ENCODE measurements at regions not wholly inside any gene's neighbourhood (a gene's known extent, or its start where the extent isn't known, plus 50 kb on each side); places are given as distances from the start of the nearest gene placed in this dataset.

GRCh38 chr9:81268048-81268447 is 421.3 kb downstream of the TLE1 start:
- Histone ChIP-seq H3K4me1 (ENCODE audit: control insufficient read depth, low read depth, low read length) (no peaks in the 10 kb centered on the region), H3K27me3 (ENCODE audit: control insufficient read depth, insufficient read depth, low read length) (no peaks in the 10 kb centered on the region), H3K9me3 (ENCODE audit: control insufficient read depth, low read depth, low read length) (no peaks in the 10 kb centered on the region), H3K9ac (ENCODE audit: low read length) (no peak overlapping the region), H3K27ac (ENCODE audit: low read length) (no peak overlapping the region), H3K36me3 (ENCODE audit: control insufficient read depth, low read depth, low read length) (no peaks in the 10 kb centered on the region), H3K4me3 (ENCODE audit: low read length) (no peak overlapping the region)

GRCh38 chr9:81266674-81267073 is 422.7 kb downstream of the TLE1 start:
- Histone ChIP-seq H3K27ac (ENCODE audit: low read length) (no peak overlapping the region), H3K4me3 (ENCODE audit: low read length) (no peak overlapping the region), H3K27me3 (ENCODE audit: control insufficient read depth, insufficient read depth, low read length) (no peaks in the 10 kb centered on the region), H3K4me1 (ENCODE audit: control insufficient read depth, low read depth, low read length) (no peaks in the 10 kb centered on the region), H3K9ac (ENCODE audit: low read length) (no peak overlapping the region), H3K36me3 (ENCODE audit: control insufficient read depth, low read depth, low read length) (no peaks in the 10 kb centered on the region), H3K9me3 (ENCODE audit: control insufficient read depth, low read depth, low read length) (peaks cover 3% of the 10 kb centered on the region)

GRCh38 chr9:81266086-81266485 is 423.3 kb downstream of the TLE1 start:
- no peak overlapping the region for H3K27ac ChIP-seq (ENCODE audit: low read length)
- H3K36me3 ChIP-seq (ENCODE audit: control insufficient read depth, low read depth, low read length), result no peaks in the 10 kb centered on the region
- H3K4me1 ChIP-seq (ENCODE audit: control insufficient read depth, low read depth, low read length), result no peaks in the 10 kb centered on the region
- no peak overlapping the region for H3K4me3 ChIP-seq (ENCODE audit: low read length)
- H3K9me3 ChIP-seq (ENCODE audit: control insufficient read depth, low read depth, low read length), result peaks cover 3% of the 10 kb centered on the region
- H3K9ac ChIP-seq (ENCODE audit: low read length), result no peak overlapping the region
- H3K27me3 ChIP-seq (ENCODE audit: control insufficient read depth, insufficient read depth, low read length), result no peaks in the 10 kb centered on the region

- no peaks in the 10 kb centered on the region for H3K4me1 ChIP-seq (ENCODE audit: control insufficient read depth, low read depth, low read length)
- no peaks in the 10 kb centered on the region for H3K27me3 ChIP-seq (ENCODE audit: control insufficient read depth, insufficient read depth, low read length)
- H3K36me3 ChIP-seq (ENCODE audit: control insufficient read depth, low read depth, low read length), result no peaks in the 10 kb centered on the region
- no peak overlapping the region for H3K9ac ChIP-seq (ENCODE audit: low read length)
- H3K4me3 ChIP-seq (ENCODE audit: low read length), result no peak overlapping the region
- H3K9me3 ChIP-seq (ENCODE audit: control insufficient read depth, low read depth, low read length), result peaks cover 3% of the 10 kb centered on the region
- no peak overlapping the region for H3K27ac ChIP-seq (ENCODE audit: low read length)
Measured at GRCh38 chr9:81264516-81264915, 424.8 kb downstream of the TLE1 start.

GRCh38 chr9:81259896-81260295 is 429.5 kb downstream of the TLE1 start:
- H3K36me3 ChIP-seq (ENCODE audit: control insufficient read depth, low read depth, low read length), result no peaks in the 10 kb centered on the region
- peaks cover 3% of the 10 kb centered on the region for H3K9me3 ChIP-seq (ENCODE audit: control insufficient read depth, low read depth, low read length)
- H3K9ac ChIP-seq (ENCODE audit: low read length), result no peak overlapping the region
- H3K4me1 ChIP-seq (ENCODE audit: control insufficient read depth, low read depth, low read length), result no peaks in the 10 kb centered on the region
- no peak overlapping the region for H3K27ac ChIP-seq (ENCODE audit: low read length)
- H3K27me3 ChIP-seq (ENCODE audit: control insufficient read depth, insufficient read depth, low read length), result no peaks in the 10 kb centered on the region
- H3K4me3 ChIP-seq (ENCODE audit: low read length), result no peak overlapping the region

- Histone ChIP-seq H3K9ac (ENCODE audit: low read length) (no peak overlapping the region), H3K9me3 (ENCODE audit: control insufficient read depth, low read depth, low read length) (no peaks in the 10 kb centered on the region), H3K27ac (ENCODE audit: low read length) (no peak overlapping the region), H3K4me3 (ENCODE audit: low read length) (no peak overlapping the region), H3K4me1 (ENCODE audit: control insufficient read depth, low read depth, low read length) (no peaks in the 10 kb centered on the region), H3K27me3 (ENCODE audit: control insufficient read depth, insufficient read depth, low read length) (no peaks in the 10 kb centered on the region), H3K36me3 (ENCODE audit: control insufficient read depth, low read depth, low read length) (no peaks in the 10 kb centered on the region)
Measured at GRCh38 chr9:81256368-81256767, 433.0 kb downstream of the TLE1 start.

GRCh38 chr9:81250606-81251005 is 438.7 kb downstream of the TLE1 start:
- no peaks in the 10 kb centered on the region for H3K27me3 ChIP-seq (ENCODE audit: control insufficient read depth, insufficient read depth, low read length)
- H3K4me3 ChIP-seq (ENCODE audit: low read length), result no peak overlapping the region
- no peak overlapping the region for H3K9ac ChIP-seq (ENCODE audit: low read length)
- no peak overlapping the region for H3K27ac ChIP-seq (ENCODE audit: low read length)
- no peaks in the 10 kb centered on the region for H3K9me3 ChIP-seq (ENCODE audit: control insufficient read depth, low read depth, low read length)
- H3K36me3 ChIP-seq (ENCODE audit: control insufficient read depth, low read depth, low read length), result no peaks in the 10 kb centered on the region
- peaks cover 6% of the 10 kb centered on the region for H3K4me1 ChIP-seq (ENCODE audit: control insufficient read depth, low read depth, low read length)

- Histone ChIP-seq H3K4me3 (ENCODE audit: low read length) (no peak overlapping the region), H3K9ac (ENCODE audit: low read length) (no peak overlapping the region), H3K36me3 (ENCODE audit: control insufficient read depth, low read depth, low read length) (no peaks in the 10 kb centered on the region), H3K27ac (ENCODE audit: low read length) (no peak overlapping the region), H3K27me3 (ENCODE audit: control insufficient read depth, insufficient read depth, low read length) (no peaks in the 10 kb centered on the region), H3K4me1 (ENCODE audit: control insufficient read depth, low read depth, low read length) (peaks cover 6% of the 10 kb centered on the region), H3K9me3 (ENCODE audit: control insufficient read depth, low read depth, low read length) (no peaks in the 10 kb centered on the region)
Measured at GRCh38 chr9:81250041-81250440, 439.3 kb downstream of the TLE1 start.

GRCh38 chr9:81245254-81245956 is 443.9 kb downstream of the TLE1 start:
- peaks cover 6% of the 10 kb centered on the region for H3K4me1 ChIP-seq (ENCODE audit: control insufficient read depth, low read depth, low read length)
- H3K4me3 ChIP-seq (ENCODE audit: low read length), result no peak overlapping the region
- H3K9me3 ChIP-seq (ENCODE audit: control insufficient read depth, low read depth, low read length), result no peaks in the 10 kb centered on the region
- no peak overlapping the region for H3K9ac ChIP-seq (ENCODE audit: low read length)
- no peak overlapping the region for H3K27ac ChIP-seq (ENCODE audit: low read length)
- no peaks in the 10 kb centered on the region for H3K36me3 ChIP-seq (ENCODE audit: control insufficient read depth, low read depth, low read length)
- no peaks in the 10 kb centered on the region for H3K27me3 ChIP-seq (ENCODE audit: control insufficient read depth, insufficient read depth, low read length)

GRCh38 chr9:81244631-81245030 is 444.7 kb downstream of the TLE1 start:
- Histone ChIP-seq H3K4me1 (ENCODE audit: control insufficient read depth, low read depth, low read length) (peaks cover 6% of the 10 kb centered on the region), H3K9ac (ENCODE audit: low read length) (no peak overlapping the region), H3K4me3 (ENCODE audit: low read length) (no peak overlapping the region), H3K27ac (ENCODE audit: low read length) (no peak overlapping the region), H3K36me3 (ENCODE audit: control insufficient read depth, low read depth, low read length) (no peaks in the 10 kb centered on the region), H3K27me3 (ENCODE audit: control insufficient read depth, insufficient read depth, low read length) (no peaks in the 10 kb centered on the region), H3K9me3 (ENCODE audit: control insufficient read depth, low read depth, low read length) (no peaks in the 10 kb centered on the region)

GRCh38 chr9:81242866-81243265 is 446.5 kb downstream of the TLE1 start:
- Histone ChIP-seq H3K9me3 (ENCODE audit: control insufficient read depth, low read depth, low read length) (no peaks in the 10 kb centered on the region), H3K27ac (ENCODE audit: low read length) (no peak overlapping the region), H3K27me3 (ENCODE audit: control insufficient read depth, insufficient read depth, low read length) (no peaks in the 10 kb centered on the region), H3K4me1 (ENCODE audit: control insufficient read depth, low read depth, low read length) (peaks cover 1% of the 10 kb centered on the region), H3K9ac (ENCODE audit: low read length) (no peak overlapping the region), H3K4me3 (ENCODE audit: low read length) (no peak overlapping the region), H3K36me3 (ENCODE audit: control insufficient read depth, low read depth, low read length) (no peaks in the 10 kb centered on the region)

GRCh38 chr9:81239388-81239787 is 450.0 kb downstream of the TLE1 start:
- Histone ChIP-seq H3K9ac (ENCODE audit: low read length) (no peak overlapping the region), H3K9me3 (ENCODE audit: control insufficient read depth, low read depth, low read length) (no peaks in the 10 kb centered on the region), H3K4me1 (ENCODE audit: control insufficient read depth, low read depth, low read length) (no peaks in the 10 kb centered on the region), H3K27me3 (ENCODE audit: control insufficient read depth, insufficient read depth, low read length) (no peaks in the 10 kb centered on the region), H3K36me3 (ENCODE audit: control insufficient read depth, low read depth, low read length) (no peaks in the 10 kb centered on the region), H3K27ac (ENCODE audit: low read length) (no peak overlapping the region), H3K4me3 (ENCODE audit: low read length) (no peak overlapping the region)

Data from iPS-18a (cell line).